WI38 (cell line): ENCODE measurements at regions not wholly inside any gene's neighbourhood (a gene's known extent, or its start where the extent isn't known, plus 50 kb on each side); places are given as distances from the start of the nearest gene placed in this dataset.

Experiments used
- H3K4me3 ChIP-seq: 2 replicates; pipeline ENCODE4 v1.5.1; 2011; ENCODE audit warnings: low read depth, mild to moderate bottlenecking, control low read depth, low read length
- CTCF ChIP-seq: IDR thresholded peaks from 2 replicates; pipeline ENCODE4 v1.5.1; 2012; ENCODE audit warnings: low read depth, mild to moderate bottlenecking, control low read depth, low read length

- TF ChIP-seq CTCF = no peak
- no peak overlapping the region for H3K4me3 ChIP-seq
Observed at GRCh38 chr22:49630448-49630946, 197.2 kb downstream of the BRD1 start.

GRCh38 chr22:49629586-49630447, 197.9 kb downstream of the BRD1 start:
- no peak for TF ChIP-seq CTCF
- no peak overlapping the region for H3K4me3 ChIP-seq

- no peak for TF ChIP-seq CTCF
- no peak overlapping the region for H3K4me3 ChIP-seq
Observed at GRCh38 chr22:49629261-49629570, 198.5 kb downstream of the BRD1 start.

- no peak for TF ChIP-seq CTCF
- H3K4me3 ChIP-seq = no peak overlapping the region
Observed at GRCh38 chr22:49628391-49629260, 199.0 kb downstream of the BRD1 start.

GRCh38 chr22:49627217-49628181, 200.2 kb downstream of the BRD1 start:
- no peak overlapping the region for H3K4me3 ChIP-seq
- TF ChIP-seq CTCF = no peak

GRCh38 chr22:49626361-49627216, 201.1 kb downstream of the BRD1 start:
- no peak overlapping the region for H3K4me3 ChIP-seq
- TF ChIP-seq CTCF = no peak
